VCaP (cell line): ENCODE measurements at regions not wholly inside any gene's neighbourhood (a gene's known extent, or its start where the extent isn't known, plus 50 kb on each side); places are given as distances from the start of the nearest gene placed in this dataset.
"Not testable (repeated sequence)": the region's sequence is repeated elsewhere in the genome, so short reads cannot be mapped to it uniquely, and the experiment has no call there.

Experiments
- H3K27ac ChIP-seq: fragments of 450-650 bp; 2 replicates; pipeline ENCODE4 v1.5.1; 2017
- CTCF ChIP-seq: fragments of 450-650 bp; conservative IDR thresholded peaks from 2 replicates; pipeline ENCODE4 v1.5.1; 2017; ENCODE audit warnings: mild to moderate bottlenecking, moderate library complexity

- no peak overlapping the region for H3K27ac ChIP-seq
- TF ChIP-seq CTCF, result no peak
Measured at GRCh38 chr2:65580824-65581223, 148.4 kb upstream of the SPRED2 start.

DNA sequence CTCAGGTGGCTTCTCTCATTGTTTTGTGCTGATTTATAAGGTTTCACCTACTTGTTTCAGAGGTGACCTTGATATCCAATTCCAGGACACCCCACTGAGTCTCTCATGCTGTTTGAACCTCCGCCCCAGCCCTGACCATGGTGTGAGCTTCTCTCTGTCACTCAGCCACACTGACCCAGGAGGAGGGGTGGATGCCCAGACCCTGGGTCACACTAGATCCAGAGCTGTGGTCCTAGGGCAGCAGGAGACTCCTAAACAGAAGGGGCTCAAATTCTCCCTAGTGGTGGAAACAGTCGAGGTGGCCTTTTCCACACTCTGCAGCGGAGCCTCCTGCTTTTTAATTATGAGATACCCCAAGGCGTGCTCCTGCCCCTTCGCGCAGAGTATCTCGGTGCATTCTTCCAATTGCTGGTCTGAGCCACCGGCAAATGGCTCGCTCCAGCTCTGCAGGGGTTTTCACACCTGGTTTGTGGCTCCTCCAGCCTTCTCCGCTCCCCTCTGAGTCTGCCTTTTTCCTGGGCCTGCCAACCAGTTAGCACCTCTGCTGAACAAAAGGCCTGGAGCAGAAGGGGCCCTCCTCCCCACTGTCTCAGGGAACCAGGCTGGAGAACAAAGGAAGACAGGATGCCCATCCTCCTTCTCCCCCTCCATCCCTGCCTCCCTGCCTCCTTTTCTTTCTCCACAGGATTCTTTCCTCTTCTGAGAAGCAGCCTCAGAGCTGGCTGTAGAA lies 147.3 kb upstream of the SPRED2 start:
- H3K27ac ChIP-seq, result no peak overlapping the region
- no peak for TF ChIP-seq CTCF

DNA sequence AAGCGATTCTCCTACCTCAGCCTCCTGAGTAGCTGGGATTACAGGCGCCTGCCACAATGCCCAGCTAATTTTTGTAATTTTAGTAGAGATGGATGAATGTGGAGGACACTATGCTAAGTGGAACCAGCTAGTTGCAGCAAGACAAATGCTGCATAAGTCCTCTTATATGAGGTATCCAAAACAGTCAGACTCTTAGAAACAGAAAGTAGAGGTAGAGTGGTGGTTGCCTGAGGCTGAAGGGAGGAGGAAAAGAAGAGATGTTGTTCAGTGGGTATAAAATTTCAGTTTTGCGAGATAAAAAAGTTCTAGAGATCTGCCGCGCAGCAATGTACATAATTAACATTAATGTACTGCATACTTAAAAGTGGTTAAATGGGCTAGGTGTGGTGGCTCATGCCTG lies 145.3 kb upstream of the SPRED2 start:
- no peak overlapping the region for H3K27ac ChIP-seq
- no peak for TF ChIP-seq CTCF

GRCh38 chr2:65576861-65577601 lies 144.6 kb upstream of the SPRED2 start:
- H3K27ac ChIP-seq, result no peak overlapping the region
- no peak for TF ChIP-seq CTCF

DNA sequence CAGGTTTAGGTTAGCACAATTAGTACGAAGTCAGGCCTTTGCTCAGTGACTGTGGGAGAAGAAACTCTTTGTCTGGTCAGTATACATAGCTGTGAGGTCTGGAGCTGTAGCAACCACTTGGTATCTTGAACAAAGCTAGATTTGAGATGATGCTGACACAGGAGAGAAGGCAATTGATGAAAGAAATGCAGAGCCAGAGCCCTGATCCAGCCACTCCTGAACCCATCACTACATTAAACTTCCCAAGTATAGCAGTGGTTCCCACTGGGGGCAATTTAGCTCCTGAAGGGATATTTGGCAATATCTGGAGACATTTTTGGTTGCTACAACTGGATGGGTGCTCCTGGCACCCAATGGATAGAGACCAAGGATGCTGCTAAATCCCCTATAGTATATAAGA lies 143.9 kb upstream of the SPRED2 start:
- H3K27ac ChIP-seq, result no peak overlapping the region
- TF ChIP-seq CTCF, result no peak

GRCh38 chr2:65574993-65575392 lies 142.6 kb upstream of the SPRED2 start:
- no peak for TF ChIP-seq CTCF
- H3K27ac ChIP-seq, result no peak overlapping the region

GRCh38 chr2:65568656-65569440 lies 136.4 kb upstream of the SPRED2 start:
- not testable (repeated sequence) for H3K27ac ChIP-seq
